ENCODE measurements at regions not wholly inside any gene's neighbourhood (a gene's known extent, or its start where the extent isn't known, plus 50 kb on each side); places are given as distances from the start of the nearest gene placed in this dataset.

DNA sequence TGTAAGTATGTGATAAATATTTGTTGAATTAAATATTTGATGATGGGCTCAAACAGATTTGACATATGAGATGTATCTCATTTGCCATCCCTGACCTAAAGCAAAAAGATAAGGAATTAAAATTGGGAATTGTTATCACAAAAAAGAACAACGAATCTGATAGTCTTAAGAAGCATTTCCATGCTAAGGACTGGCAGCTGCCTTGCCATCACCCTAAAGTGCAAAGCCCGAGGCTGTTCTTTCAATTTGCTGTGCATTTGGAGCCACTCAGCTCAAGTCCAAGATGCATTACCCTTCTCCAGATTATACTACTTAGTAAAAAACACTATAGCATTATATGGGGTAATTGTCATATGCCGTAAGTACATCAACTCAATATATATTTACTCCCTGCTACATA lies 618.3 kb upstream of the CLINT1 start:
- Mint-ChIP-seq H3K9me3 (no peaks in the 10 kb centered on the region), H3K36me3 (ENCODE audit: low read depth) (no peaks in the 10 kb centered on the region), H3K4me3 (no peak overlapping the region), H3K27me3 (ENCODE audit: insufficient read depth) (peaks cover 29% of the 10 kb centered on the region), H3K4me1 (no peaks in the 10 kb centered on the region), H3K27ac (no peak overlapping the region)
- no peaks in the 10 kb centered on the region for H3K4me1 ChIP-seq (ENCODE audit: control insufficient read depth, insufficient read depth, low read length)
- H3K27me3 ChIP-seq (ENCODE audit: control insufficient read depth, insufficient read depth, low read length, poor library complexity, severe bottlenecking) = no peaks in the 10 kb centered on the region
- no peak overlapping the region for H3K27ac ChIP-seq (ENCODE audit: low read depth, low read length)
- no peak for DNase-seq
- H3K4me3 ChIP-seq (ENCODE audit: low read length) = no peak overlapping the region
- no peak overlapping the region for H3K9ac ChIP-seq (ENCODE audit: extremely low read depth, low read length, poor library complexity, severe bottlenecking)
- H3K36me3 ChIP-seq (ENCODE audit: control insufficient read depth, insufficient read depth, low read length) = no peaks in the 10 kb centered on the region
- TF ChIP-seq CTCF (conservative IDR thresholded peaks at IDR 0.05) = no peak
- no peaks in the 10 kb centered on the region for H3K9me3 ChIP-seq (ENCODE audit: control insufficient read depth, low read length)
- WGBS, 2 experiments (ENCODE audit: insufficient coverage in 1 of 2, insufficient read length in 1 of 2) = 93 to 100% methylated on average over 2 to 3 of the region's 3 CpGs

DNA sequence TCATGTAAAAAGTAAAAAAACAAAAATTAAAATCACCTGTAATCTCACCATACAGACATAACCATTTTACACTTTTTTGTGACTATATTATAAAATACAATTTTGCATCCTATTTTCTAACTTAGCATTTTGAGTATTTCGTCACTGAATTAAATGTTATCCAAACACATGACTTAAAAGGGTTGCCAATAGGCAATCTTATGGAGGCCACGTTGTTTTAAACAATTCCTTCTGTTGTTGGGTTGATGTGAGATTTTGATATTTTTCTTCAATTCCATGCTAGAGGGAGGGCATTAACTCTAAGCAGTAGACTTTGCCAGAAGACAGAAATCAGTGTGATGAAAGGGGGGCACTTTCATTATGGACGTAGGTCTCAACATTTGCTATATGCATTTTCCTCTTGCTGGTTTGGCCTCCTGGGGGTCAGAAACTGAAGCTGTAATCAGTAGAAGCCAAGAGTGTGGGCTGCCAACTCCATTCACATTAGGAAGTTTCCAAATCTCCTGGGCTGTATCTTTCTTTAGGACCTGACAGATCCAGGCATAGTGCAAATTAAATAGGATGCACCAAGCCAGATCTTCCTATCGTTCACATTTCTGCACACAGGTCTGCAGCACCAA lies 614.2 kb upstream of the CLINT1 start:
- Histone ChIP-seq H3K4me1 (ENCODE audit: control insufficient read depth, insufficient read depth, low read length) (no peaks in the 10 kb centered on the region), H3K9me3 (ENCODE audit: control insufficient read depth, low read length) (no peaks in the 10 kb centered on the region), H3K27ac (ENCODE audit: low read depth, low read length) (no peak overlapping the region), H3K4me3 (ENCODE audit: low read length) (no peak overlapping the region), H3K36me3 (ENCODE audit: control insufficient read depth, insufficient read depth, low read length) (no peaks in the 10 kb centered on the region), H3K27me3 (ENCODE audit: control insufficient read depth, insufficient read depth, low read length, poor library complexity, severe bottlenecking) (no peaks in the 10 kb centered on the region), H3K9ac (ENCODE audit: extremely low read depth, low read length, poor library complexity, severe bottlenecking) (no peak overlapping the region)
- H3K36me3 Mint-ChIP-seq (ENCODE audit: low read depth) = no peaks in the 10 kb centered on the region
- no peak overlapping the region for H3K27ac Mint-ChIP-seq
- 88 to 100% methylated on average over 2 to 4 of the region's 4 CpGs for WGBS, 2 experiments (ENCODE audit: insufficient coverage in 1 of 2, insufficient read length in 1 of 2)
- H3K4me3 Mint-ChIP-seq = no peak overlapping the region
- H3K9me3 Mint-ChIP-seq = peaks cover 4% of the 10 kb centered on the region
- DNase-seq = no peak
- no peak for TF ChIP-seq CTCF (conservative IDR thresholded peaks at IDR 0.05)
- peaks cover 10% of the 10 kb centered on the region for H3K4me1 Mint-ChIP-seq
- H3K27me3 Mint-ChIP-seq (ENCODE audit: insufficient read depth) = peaks cover 41% of the 10 kb centered on the region

DNA sequence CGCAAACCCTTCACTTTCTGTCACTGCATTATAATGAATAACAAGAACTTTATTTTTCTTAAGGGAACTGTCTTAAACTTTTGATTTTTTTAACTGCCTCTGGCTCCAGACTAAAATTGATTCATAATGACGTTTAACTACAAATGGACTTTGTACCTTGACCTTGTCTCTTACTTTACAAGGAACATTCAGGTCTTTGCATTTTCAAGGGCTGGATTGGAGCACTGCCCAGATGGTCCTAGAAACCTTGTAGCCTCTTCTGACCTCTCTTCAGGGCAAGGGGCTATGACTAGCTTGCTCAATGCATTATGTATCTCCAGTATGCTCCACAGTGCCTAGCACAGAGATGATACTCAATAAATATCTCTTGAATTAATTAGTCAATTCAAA lies 612.6 kb upstream of the CLINT1 start:
- H3K27me3 Mint-ChIP-seq (ENCODE audit: insufficient read depth) = peaks cover 41% of the 10 kb centered on the region
- 61 to 100% methylated on average over 1 to 2 of the region's 2 CpGs for WGBS, 2 experiments (ENCODE audit: insufficient coverage in 1 of 2, insufficient read length in 1 of 2)
- H3K4me3 Mint-ChIP-seq = no peak overlapping the region

More for the DNA sequence above, 612.6 kb upstream of the CLINT1 start:
- Histone ChIP-seq H3K4me1 (ENCODE audit: control insufficient read depth, insufficient read depth, low read length) (no peaks in the 10 kb centered on the region), H3K9ac (ENCODE audit: extremely low read depth, low read length, poor library complexity, severe bottlenecking) (no peak overlapping the region), H3K36me3 (ENCODE audit: control insufficient read depth, insufficient read depth, low read length) (no peaks in the 10 kb centered on the region), H3K9me3 (ENCODE audit: control insufficient read depth, low read length) (no peaks in the 10 kb centered on the region), H3K27me3 (ENCODE audit: control insufficient read depth, insufficient read depth, low read length, poor library complexity, severe bottlenecking) (no peaks in the 10 kb centered on the region), H3K4me3 (ENCODE audit: low read length) (no peak overlapping the region), H3K27ac (ENCODE audit: low read depth, low read length) (no peak overlapping the region)
- Mint-ChIP-seq H3K4me1 (peaks cover 10% of the 10 kb centered on the region), H3K27ac (no peak overlapping the region), H3K9me3 (peaks cover 4% of the 10 kb centered on the region), H3K36me3 (ENCODE audit: low read depth) (no peaks in the 10 kb centered on the region)
- no peak for DNase-seq
- no peak for TF ChIP-seq CTCF (conservative IDR thresholded peaks at IDR 0.05)

Data from endodermal cell (in vitro differentiated cells).